DND-41 (cell line): ENCODE measurements at regions not wholly inside any gene's neighbourhood (a gene's known extent, or its start where the extent isn't known, plus 50 kb on each side); places are given as distances from the start of the nearest gene placed in this dataset.

Source experiments
- ATAC-seq: fragments of 200-7000 bp; cut with Tn5 transposase; 3 replicates; pipeline ENCODE4 v1.9.1; 2021; ENCODE audit warnings: low read depth; ENCODE audit not compliant: insufficient read depth
- DNase-seq: peaks from one replicate; pipeline ENCODE4 v3.0.0-alpha.2; 2020
- H2AFZ ChIP-seq: 2 replicates; pipeline ENCODE4 v1.6.0; 2012; ENCODE audit warnings: low read depth, low read length
- H3K27ac ChIP-seq: 2 replicates; pipeline ENCODE4 v1.5.1; 2012; ENCODE audit warnings: low read length, inconsistent platforms
- H3K27me3 ChIP-seq: fragments of 200-600 bp; sonication (generic); 2 replicates; pipeline ENCODE4 v1.6.0; 2012; ENCODE audit warnings: low read length, mild to moderate bottlenecking, inconsistent platforms; ENCODE audit not compliant: insufficient read depth, poor library complexity
- H3K36me3 ChIP-seq: 2 replicates; pipeline ENCODE4 v1.5.1; 2012; ENCODE audit warnings: low read length, inconsistent platforms; ENCODE audit not compliant: insufficient read depth
- H3K4me1 ChIP-seq: 2 replicates; pipeline ENCODE4 v1.5.1; 2012; ENCODE audit warnings: mild to moderate bottlenecking, low read length; ENCODE audit not compliant: insufficient read depth
- H3K4me2 ChIP-seq: 2 replicates; pipeline ENCODE4 v1.6.0; 2012; ENCODE audit warnings: mild to moderate bottlenecking, moderate library complexity, low read length, inconsistent platforms; ENCODE audit not compliant: insufficient read depth
- H3K4me3 ChIP-seq, 2 experiments: fragments of 200-600 bp in 1 of 2; shearing (Covaris generic) in 1 of 2; 2 replicates each; pipeline ENCODE4 v1.5.1; 2012 to 2016; ENCODE audit warnings: inconsistent platforms in 2 of 2, low read length in 2 of 2, mild to moderate bottlenecking in 2 of 2, low read depth in 1 of 2, moderate library complexity in 1 of 2
- H3K79me2 ChIP-seq: 2 replicates; pipeline ENCODE4 v1.6.0; 2012; ENCODE audit warnings: low read length, inconsistent platforms; ENCODE audit not compliant: insufficient read depth
- H3K9ac ChIP-seq: 2 replicates; pipeline ENCODE4 v1.6.0; 2012; ENCODE audit warnings: low read depth, mild to moderate bottlenecking, inconsistent platforms, low read length, moderate library complexity
- H3K9me3 ChIP-seq: 2 replicates; pipeline ENCODE4 v1.5.1; 2012; ENCODE audit warnings: low read length, moderate library complexity, mild to moderate bottlenecking, inconsistent platforms; ENCODE audit not compliant: insufficient read depth, severe bottlenecking
- H4K20me1 ChIP-seq: 2 replicates; pipeline ENCODE4 v1.6.0; 2012; ENCODE audit warnings: low read length; ENCODE audit not compliant: insufficient read depth
- CTCF ChIP-seq: IDR thresholded peaks from 2 replicates; pipeline ENCODE4 v1.5.1; 2012; ENCODE audit warnings: borderline replicate concordance, low read length, moderate library complexity, mild to moderate bottlenecking; ENCODE audit not compliant: poor library complexity, severe bottlenecking; ENCODE audit errors: extremely low read depth
- EZH2 ChIP-seq: IDR thresholded peaks from 3 replicates; pipeline ENCODE4 v1.6.1; 2012; ENCODE audit warnings: borderline replicate concordance, low read depth, mild to moderate bottlenecking, moderate library complexity, low read length, inconsistent platforms; ENCODE audit not compliant: severe bottlenecking

- Histone ChIP-seq H3K27me3 (no peaks in the 10 kb centered on the region), H3K4me1 (no peaks in the 10 kb centered on the region; the same call in 1 of the 2 replicates), H3K4me3 (no peak overlapping the region), H3K9me3 (no peaks in the 10 kb centered on the region), H2AFZ (no peak overlapping the region), H3K27ac (no peak overlapping the region), H3K9ac (no peak overlapping the region), H3K36me3 (no peaks in the 10 kb centered on the region), H4K20me1 (no peaks in the 10 kb centered on the region), H3K79me2 (no peaks in the 10 kb centered on the region), H3K4me2 (no peak overlapping the region)
- ATAC-seq, result no peak
- no peak for DNase-seq
- TF ChIP-seq CTCF, result no peak
- no peak for TF ChIP-seq EZH2
These were observed 179.4 kb downstream of the ETS1 start for GRCh38 chr11:128407962-128408361.

GRCh38 chr11:128405714-128406662 is 181.4 kb downstream of the ETS1 start:
- Histone ChIP-seq H3K27ac (no peak overlapping the region), H3K9ac (no peak overlapping the region), H3K27me3 (no peaks in the 10 kb centered on the region), H3K9me3 (no peaks in the 10 kb centered on the region), H4K20me1 (no peaks in the 10 kb centered on the region), H2AFZ (no peak overlapping the region), H3K36me3 (no peaks in the 10 kb centered on the region), H3K4me3 (no peak overlapping the region), H3K4me1 (no peaks in the 10 kb centered on the region), H3K4me2 (no peak overlapping the region), H3K79me2 (no peaks in the 10 kb centered on the region)
- no peak for TF ChIP-seq CTCF
- TF ChIP-seq EZH2, result no peak
- ATAC-seq, result no peak
- DNase-seq, result no peak

- no peak overlapping the region for H3K4me2 ChIP-seq
- no peaks in the 10 kb centered on the region for H4K20me1 ChIP-seq
- TF ChIP-seq EZH2 (no peak), CTCF (no peak)
- no peak for ATAC-seq
- H2AFZ ChIP-seq, result no peak overlapping the region
- H3K9me3 ChIP-seq, result no peaks in the 10 kb centered on the region
- H3K27ac ChIP-seq, result no peak overlapping the region
- H3K79me2 ChIP-seq, result no peaks in the 10 kb centered on the region
- H3K9ac ChIP-seq, result no peak overlapping the region
- no peaks in the 10 kb centered on the region for H3K4me1 ChIP-seq
- no peaks in the 10 kb centered on the region for H3K27me3 ChIP-seq
- no peaks in the 10 kb centered on the region for H3K36me3 ChIP-seq
- H3K4me3 ChIP-seq, result no peak overlapping the region
- no peak for DNase-seq
These were observed 182.2 kb downstream of the ETS1 start for GRCh38 chr11:128405112-128405511.
